ENCODE measurements at regions not wholly inside any gene's neighbourhood (a gene's known extent, or its start where the extent isn't known, plus 50 kb on each side); places are given as distances from the start of the nearest gene placed in this dataset.
"Not testable (repeated sequence)": the region's sequence is repeated elsewhere in the genome, so short reads cannot be mapped to it uniquely, and the experiment has no call there.

- no peak overlapping the region for H3K27ac ChIP-seq
- no peak for TF ChIP-seq EZH2 (IDR thresholded peaks at IDR 0.05; ENCODE audit: low read depth)
- TF ChIP-seq, protein P1, sequence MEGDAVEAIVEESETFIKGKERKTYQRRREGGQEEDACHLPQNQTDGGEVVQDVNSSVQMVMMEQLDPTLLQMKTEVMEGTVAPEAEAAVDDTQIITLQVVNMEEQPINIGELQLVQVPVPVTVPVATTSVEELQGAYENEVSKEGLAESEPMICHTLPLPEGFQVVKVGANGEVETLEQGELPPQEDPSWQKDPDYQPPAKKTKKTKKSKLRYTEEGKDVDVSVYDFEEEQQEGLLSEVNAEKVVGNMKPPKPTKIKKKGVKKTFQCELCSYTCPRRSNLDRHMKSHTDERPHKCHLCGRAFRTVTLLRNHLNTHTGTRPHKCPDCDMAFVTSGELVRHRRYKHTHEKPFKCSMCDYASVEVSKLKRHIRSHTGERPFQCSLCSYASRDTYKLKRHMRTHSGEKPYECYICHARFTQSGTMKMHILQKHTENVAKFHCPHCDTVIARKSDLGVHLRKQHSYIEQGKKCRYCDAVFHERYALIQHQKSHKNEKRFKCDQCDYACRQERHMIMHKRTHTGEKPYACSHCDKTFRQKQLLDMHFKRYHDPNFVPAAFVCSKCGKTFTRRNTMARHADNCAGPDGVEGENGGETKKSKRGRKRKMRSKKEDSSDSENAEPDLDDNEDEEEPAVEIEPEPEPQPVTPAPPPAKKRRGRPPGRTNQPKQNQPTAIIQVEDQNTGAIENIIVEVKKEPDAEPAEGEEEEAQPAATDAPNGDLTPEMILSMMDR (conservative IDR thresholded peaks at IDR 0.05), result no peak
These were observed 690.9 kb downstream of the ISL1 start for GRCh38 chr5:52073993-52074689.

DNA sequence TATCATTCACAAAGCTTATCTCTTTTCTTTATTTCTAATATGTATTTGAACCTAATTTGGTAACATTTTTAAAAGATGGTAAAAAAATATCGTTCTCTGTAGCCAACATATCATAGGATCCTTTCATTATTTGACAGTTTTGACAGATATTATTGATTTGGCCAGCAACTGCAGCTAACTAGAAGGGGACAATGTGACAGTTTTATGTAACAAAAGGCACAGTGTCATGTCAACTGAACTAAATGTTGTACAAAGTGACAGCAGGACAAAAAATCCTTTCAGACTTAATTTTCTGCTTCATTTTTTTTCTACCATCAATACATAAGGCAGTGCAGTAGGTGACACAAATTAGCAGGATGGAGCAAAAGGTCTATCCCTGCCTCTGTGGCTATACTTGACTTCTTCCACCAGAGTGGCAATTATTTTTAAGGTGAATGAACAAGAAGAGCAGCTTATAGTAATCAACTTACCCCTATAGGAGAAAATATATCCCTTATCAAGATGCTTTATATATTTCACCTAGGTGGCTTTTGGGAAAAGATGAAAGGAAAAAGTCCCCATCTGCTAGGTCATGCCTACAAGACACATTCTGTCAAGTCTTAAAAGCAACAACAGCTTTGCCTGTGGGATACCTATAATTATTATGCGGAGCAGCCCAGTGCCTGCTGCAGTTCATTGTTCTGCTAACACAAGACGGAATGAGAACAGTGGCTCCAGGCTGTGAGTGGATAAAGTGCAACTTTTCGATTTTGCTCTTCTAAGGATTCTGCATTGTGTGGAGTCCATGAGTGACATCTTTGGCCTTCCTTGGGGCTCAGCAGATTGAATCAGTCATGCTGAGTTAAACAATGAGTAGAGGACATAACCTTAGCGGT, 694.9 kb downstream of the ISL1 start:
- H3K4me2 ChIP-seq, result no peak overlapping the region
- TF ChIP-seq EZH2 (IDR thresholded peaks at IDR 0.05; ENCODE audit: low read depth), result no peak
- TF ChIP-seq, protein P1 (conservative IDR thresholded peaks at IDR 0.05), result no peak
- H3K9me3 ChIP-seq (ENCODE audit: insufficient read depth, low read depth), result no peaks in the 10 kb centered on the region
- BruUV-seq (replicated peaks), result no TSS peak
- H2AFZ ChIP-seq, result no peak overlapping the region
- H3K4me3 ChIP-seq, result no peak overlapping the region
- POLR2A ChIA-PET (ENCODE audit: unreplicated experiment), result no interaction called here
- no peaks in the 10 kb centered on the region for H3K79me2 ChIP-seq (ENCODE audit: low read depth)
- no peak overlapping the region for H3K27ac ChIP-seq
- intact Hi-C loops (cut with micrococcal nuclease; ENCODE audit: unreplicated experiment), result no loop called here
- H3K27me3 ChIP-seq (ENCODE audit: insufficient read depth, low read depth), result no peaks in the 10 kb centered on the region
- H4K20me1 ChIP-seq (ENCODE audit: insufficient read depth), result no peaks in the 10 kb centered on the region
- H3F3A ChIP-seq (ENCODE audit: insufficient read depth, low read depth), result no peaks in the 10 kb centered on the region
- no peaks in the 10 kb centered on the region for H3K36me3 ChIP-seq (ENCODE audit: low read depth)
- no peak for DNase-seq
- H3K9me2 ChIP-seq (ENCODE audit: insufficient read depth), result no peaks in the 10 kb centered on the region
- no peaks in the 10 kb centered on the region for H3K4me1 ChIP-seq (replicated peaks; ENCODE audit: insufficient read depth)
- CTCF ChIA-PET, result no interaction called here

More at GRCh38 chr5:52073993-52074689, 690.9 kb downstream of the ISL1 start:
- Histone ChIP-seq H3F3A (ENCODE audit: insufficient read depth, low read depth) (no peaks in the 10 kb centered on the region), H4K20me1 (ENCODE audit: insufficient read depth) (no peaks in the 10 kb centered on the region), H2AFZ (no peak overlapping the region), H3K27me3 (ENCODE audit: insufficient read depth, low read depth) (no peaks in the 10 kb centered on the region), H3K4me1 (replicated peaks; ENCODE audit: insufficient read depth) (no peaks in the 10 kb centered on the region), H3K4me2 (no peak overlapping the region), H3K9me2 (ENCODE audit: insufficient read depth) (no peaks in the 10 kb centered on the region), H3K4me3 (no peak overlapping the region), H3K79me2 (ENCODE audit: low read depth) (no peaks in the 10 kb centered on the region), H3K36me3 (ENCODE audit: low read depth) (no peaks in the 10 kb centered on the region), H3K9me3 (ENCODE audit: insufficient read depth, low read depth) (no peaks in the 10 kb centered on the region; the same call in 1 of the 2 replicates)
- no peak for DNase-seq
- POLR2A ChIA-PET (ENCODE audit: unreplicated experiment), result no interaction called here
- intact Hi-C loops (cut with micrococcal nuclease; ENCODE audit: unreplicated experiment), result no loop called here
- CTCF ChIA-PET, result no interaction called here
- no TSS peak for BruUV-seq (replicated peaks)

- H3K9me3 ChIP-seq (ENCODE audit: insufficient read depth, low read depth); H2AFZ ChIP-seq; H3K27me3 ChIP-seq (ENCODE audit: insufficient read depth, low read depth); POLR2A ChIA-PET (ENCODE audit: unreplicated experiment); H3K4me2 ChIP-seq; H3K36me3 ChIP-seq (ENCODE audit: low read depth); DNase-seq; CTCF ChIA-PET; H3F3A ChIP-seq (ENCODE audit: insufficient read depth, low read depth); H3K4me1 ChIP-seq (replicated peaks; ENCODE audit: insufficient read depth); H3K79me2 ChIP-seq (ENCODE audit: low read depth); H3K9me2 ChIP-seq (ENCODE audit: insufficient read depth); H3K4me3 ChIP-seq; BruUV-seq (replicated peaks); H3K27ac ChIP-seq; H4K20me1 ChIP-seq (ENCODE audit: insufficient read depth); intact Hi-C loops (cut with micrococcal nuclease; ENCODE audit: unreplicated experiment): not testable (repeated sequence)
These were observed 685.4 kb upstream of the ITGA1 start for GRCh38 chr5:52102311-52102710.

Measured in PC-9 (cell line).